ENCODE measurements at regions not wholly inside any gene's neighbourhood (a gene's known extent, or its start where the extent isn't known, plus 50 kb on each side); places are given as distances from the start of the nearest gene placed in this dataset.

DNA sequence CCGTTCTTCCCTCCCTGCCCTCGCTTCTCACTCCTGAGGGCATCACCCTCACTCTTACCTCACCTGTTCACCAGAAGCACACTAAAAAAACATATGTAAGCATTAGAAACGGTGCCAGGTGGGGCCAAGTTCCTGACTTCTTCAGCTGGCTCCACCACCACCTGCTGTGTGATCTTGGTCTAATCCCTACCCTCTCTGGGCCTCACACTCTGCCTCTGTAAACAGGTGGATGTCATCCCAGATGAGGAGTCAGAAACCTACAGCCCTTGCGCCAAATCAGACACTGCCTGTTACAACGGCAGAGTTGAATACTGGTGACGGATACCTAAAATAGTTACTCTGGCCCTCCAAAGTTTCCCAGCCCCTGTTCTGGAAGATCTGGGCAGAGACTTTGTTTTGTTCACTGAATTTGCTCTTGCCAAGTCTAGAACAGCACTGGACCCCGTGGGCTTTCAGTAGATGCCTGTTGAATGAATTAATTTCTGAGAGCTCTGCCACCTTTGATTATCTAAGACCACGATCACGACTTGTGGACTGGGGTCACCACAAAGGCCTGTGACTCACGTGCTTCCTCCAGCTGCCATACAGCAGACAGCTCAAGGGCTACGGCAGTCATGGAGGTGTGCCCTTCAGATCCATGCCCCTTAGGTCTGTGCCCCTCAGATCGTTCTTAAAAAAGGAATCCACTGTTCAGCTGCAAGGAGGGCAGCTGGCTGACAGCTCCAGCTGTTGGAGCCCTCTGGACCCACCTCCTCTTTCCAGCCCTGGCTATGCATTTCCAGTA is 71.9 kb downstream of the GSC start (continued):
- no peak for TF ChIP-seq HMGA2 (CRISPR knock-in tag; IDR thresholded peaks at IDR 0.05)

DNA sequence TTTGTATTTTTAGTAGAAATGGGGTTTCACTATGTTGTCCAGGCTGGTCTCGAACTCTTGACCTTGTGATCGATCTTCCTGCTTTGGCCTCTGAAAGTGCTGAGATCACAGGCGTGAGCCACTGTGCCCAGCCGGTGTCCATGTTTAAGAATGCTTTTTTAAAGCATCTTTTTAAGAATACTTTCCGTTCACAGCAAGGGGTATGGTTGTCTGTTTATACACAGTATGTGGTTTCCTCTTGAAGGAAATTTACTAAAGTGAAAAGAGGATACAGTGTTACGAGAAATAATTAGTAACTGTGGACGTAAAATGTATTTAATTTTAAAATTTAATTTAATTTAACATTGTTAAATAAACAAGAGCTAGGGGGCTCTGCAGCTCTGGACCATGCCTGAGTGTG is 73.4 kb downstream of the GSC start:
- Mint-ChIP-seq H3K9me3 (no peaks in the 10 kb centered on the region), H3K27me3 (ENCODE audit: low read depth) (peaks cover 5% of the 10 kb centered on the region; the same call in 1 of the 2 replicates), H3K27ac (no peak overlapping the region), H3K4me1 (peaks cover 6% of the 10 kb centered on the region), H3K36me3 (no peaks in the 10 kb centered on the region), H3K4me3 (no peak overlapping the region)
- TF ChIP-seq ETV6 (CRISPR knock-in tag; IDR thresholded peaks at IDR 0.05) (no peak), ZNF263 (CRISPR knock-in tag; IDR thresholded peaks at IDR 0.05; ENCODE audit: low read depth) (no peak), GRHL2 (CRISPR knock-in tag; IDR thresholded peaks at IDR 0.05; ENCODE audit: insufficient replicate concordance, severe bottlenecking) (no peak), SMAD3 (CRISPR knock-in tag; IDR thresholded peaks at IDR 0.05; ENCODE audit: borderline replicate concordance) (no peak), ZNF396 (CRISPR knock-in tag; IDR thresholded peaks at IDR 0.05; ENCODE audit: borderline replicate concordance) (no peak), TEAD1 (CRISPR knock-in tag; IDR thresholded peaks at IDR 0.05) (no peak), ZNF423 (CRISPR knock-in tag; IDR thresholded peaks at IDR 0.05) (no peak), NFYB (CRISPR knock-in tag; conservative IDR thresholded peaks at IDR 0.05; ENCODE audit: low read depth) (no peak), JAZF1 (CRISPR knock-in tag; IDR thresholded peaks at IDR 0.05) (no peak), TCF7 (CRISPR knock-in tag; IDR thresholded peaks at IDR 0.05; ENCODE audit: low read depth) (no peak), FOXK1 (CRISPR knock-in tag; IDR thresholded peaks at IDR 0.05) (no peak), ZNF317 (CRISPR knock-in tag; IDR thresholded peaks at IDR 0.05; ENCODE audit: borderline replicate concordance, low read depth) (no peak)
- TF ChIP-seq, protein P1, sequence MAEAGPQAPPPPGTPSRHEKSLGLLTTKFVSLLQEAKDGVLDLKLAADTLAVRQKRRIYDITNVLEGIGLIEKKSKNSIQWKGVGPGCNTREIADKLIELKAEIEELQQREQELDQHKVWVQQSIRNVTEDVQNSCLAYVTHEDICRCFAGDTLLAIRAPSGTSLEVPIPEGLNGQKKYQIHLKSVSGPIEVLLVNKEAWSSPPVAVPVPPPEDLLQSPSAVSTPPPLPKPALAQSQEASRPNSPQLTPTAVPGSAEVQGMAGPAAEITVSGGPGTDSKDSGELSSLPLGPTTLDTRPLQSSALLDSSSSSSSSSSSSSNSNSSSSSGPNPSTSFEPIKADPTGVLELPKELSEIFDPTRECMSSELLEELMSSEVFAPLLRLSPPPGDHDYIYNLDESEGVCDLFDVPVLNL (CRISPR knock-in tag; IDR thresholded peaks at IDR 0.05; ENCODE audit: borderline replicate concordance, low read depth) = no peak
- TF ChIP-seq, protein P2, sequence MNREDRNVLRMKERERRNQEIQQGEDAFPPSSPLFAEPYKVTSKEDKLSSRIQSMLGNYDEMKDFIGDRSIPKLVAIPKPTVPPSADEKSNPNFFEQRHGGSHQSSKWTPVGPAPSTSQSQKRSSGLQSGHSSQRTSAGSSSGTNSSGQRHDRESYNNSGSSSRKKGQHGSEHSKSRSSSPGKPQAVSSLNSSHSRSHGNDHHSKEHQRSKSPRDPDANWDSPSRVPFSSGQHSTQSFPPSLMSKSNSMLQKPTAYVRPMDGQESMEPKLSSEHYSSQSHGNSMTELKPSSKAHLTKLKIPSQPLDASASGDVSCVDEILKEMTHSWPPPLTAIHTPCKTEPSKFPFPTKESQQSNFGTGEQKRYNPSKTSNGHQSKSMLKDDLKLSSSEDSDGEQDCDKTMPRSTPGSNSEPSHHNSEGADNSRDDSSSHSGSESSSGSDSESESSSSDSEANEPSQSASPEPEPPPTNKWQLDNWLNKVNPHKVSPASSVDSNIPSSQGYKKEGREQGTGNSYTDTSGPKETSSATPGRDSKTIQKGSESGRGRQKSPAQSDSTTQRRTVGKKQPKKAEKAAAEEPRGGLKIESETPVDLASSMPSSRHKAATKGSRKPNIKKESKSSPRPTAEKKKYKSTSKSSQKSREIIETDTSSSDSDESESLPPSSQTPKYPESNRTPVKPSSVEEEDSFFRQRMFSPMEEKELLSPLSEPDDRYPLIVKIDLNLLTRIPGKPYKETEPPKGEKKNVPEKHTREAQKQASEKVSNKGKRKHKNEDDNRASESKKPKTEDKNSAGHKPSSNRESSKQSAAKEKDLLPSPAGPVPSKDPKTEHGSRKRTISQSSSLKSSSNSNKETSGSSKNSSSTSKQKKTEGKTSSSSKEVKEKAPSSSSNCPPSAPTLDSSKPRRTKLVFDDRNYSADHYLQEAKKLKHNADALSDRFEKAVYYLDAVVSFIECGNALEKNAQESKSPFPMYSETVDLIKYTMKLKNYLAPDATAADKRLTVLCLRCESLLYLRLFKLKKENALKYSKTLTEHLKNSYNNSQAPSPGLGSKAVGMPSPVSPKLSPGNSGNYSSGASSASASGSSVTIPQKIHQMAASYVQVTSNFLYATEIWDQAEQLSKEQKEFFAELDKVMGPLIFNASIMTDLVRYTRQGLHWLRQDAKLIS (CRISPR knock-in tag; IDR thresholded peaks at IDR 0.05; ENCODE audit: borderline replicate concordance) = no peak
- TF ChIP-seq, protein P3, sequence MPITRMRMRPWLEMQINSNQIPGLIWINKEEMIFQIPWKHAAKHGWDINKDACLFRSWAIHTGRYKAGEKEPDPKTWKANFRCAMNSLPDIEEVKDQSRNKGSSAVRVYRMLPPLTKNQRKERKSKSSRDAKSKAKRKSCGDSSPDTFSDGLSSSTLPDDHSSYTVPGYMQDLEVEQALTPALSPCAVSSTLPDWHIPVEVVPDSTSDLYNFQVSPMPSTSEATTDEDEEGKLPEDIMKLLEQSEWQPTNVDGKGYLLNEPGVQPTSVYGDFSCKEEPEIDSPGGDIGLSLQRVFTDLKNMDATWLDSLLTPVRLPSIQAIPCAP (CRISPR knock-in tag; IDR thresholded peaks at IDR 0.05) = no peak
- TF ChIP-seq, protein P4, sequence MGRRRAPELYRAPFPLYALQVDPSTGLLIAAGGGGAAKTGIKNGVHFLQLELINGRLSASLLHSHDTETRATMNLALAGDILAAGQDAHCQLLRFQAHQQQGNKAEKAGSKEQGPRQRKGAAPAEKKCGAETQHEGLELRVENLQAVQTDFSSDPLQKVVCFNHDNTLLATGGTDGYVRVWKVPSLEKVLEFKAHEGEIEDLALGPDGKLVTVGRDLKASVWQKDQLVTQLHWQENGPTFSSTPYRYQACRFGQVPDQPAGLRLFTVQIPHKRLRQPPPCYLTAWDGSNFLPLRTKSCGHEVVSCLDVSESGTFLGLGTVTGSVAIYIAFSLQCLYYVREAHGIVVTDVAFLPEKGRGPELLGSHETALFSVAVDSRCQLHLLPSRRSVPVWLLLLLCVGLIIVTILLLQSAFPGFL (CRISPR knock-in tag; IDR thresholded peaks at IDR 0.05; ENCODE audit: borderline replicate concordance) = no peak
- TF ChIP-seq, protein P5, sequence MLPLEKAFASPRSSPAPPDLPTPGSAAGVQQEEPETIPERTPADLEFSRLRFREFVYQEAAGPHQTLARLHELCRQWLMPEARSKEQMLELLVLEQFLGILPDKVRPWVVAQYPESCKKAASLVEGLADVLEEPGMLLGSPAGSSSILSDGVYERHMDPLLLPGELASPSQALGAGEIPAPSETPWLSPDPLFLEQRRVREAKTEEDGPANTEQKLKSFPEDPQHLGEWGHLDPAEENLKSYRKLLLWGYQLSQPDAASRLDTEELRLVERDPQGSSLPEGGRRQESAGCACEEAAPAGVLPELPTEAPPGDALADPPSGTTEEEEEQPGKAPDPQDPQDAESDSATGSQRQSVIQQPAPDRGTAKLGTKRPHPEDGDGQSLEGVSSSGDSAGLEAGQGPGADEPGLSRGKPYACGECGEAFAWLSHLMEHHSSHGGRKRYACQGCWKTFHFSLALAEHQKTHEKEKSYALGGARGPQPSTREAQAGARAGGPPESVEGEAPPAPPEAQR (CRISPR knock-in tag; IDR thresholded peaks at IDR 0.05) = no peak
- TF ChIP-seq, protein P6, sequence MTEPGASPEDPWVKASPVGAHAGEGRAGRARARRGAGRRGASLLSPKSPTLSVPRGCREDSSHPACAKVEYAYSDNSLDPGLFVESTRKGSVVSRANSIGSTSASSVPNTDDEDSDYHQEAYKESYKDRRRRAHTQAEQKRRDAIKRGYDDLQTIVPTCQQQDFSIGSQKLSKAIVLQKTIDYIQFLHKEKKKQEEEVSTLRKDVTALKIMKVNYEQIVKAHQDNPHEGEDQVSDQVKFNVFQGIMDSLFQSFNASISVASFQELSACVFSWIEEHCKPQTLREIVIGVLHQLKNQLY (CRISPR knock-in tag; IDR thresholded peaks at IDR 0.05) = no peak
- POLR2A ChIA-PET = no interaction called here
- no peak for ATAC-seq
- CTCF ChIA-PET = interaction anchor here (1.8 kb wide), 1 partner anchor 11 kb away, joined by 6 read pairs; no protein-coding TSS in a partner anchor
- DNase-seq (ENCODE audit: low spot score) = no peak

All from WTC11 (cell line).